GM18519 (cell line): ENCODE measurements at regions not wholly inside any gene's neighbourhood (a gene's known extent, or its start where the extent isn't known, plus 50 kb on each side); places are given as distances from the start of the nearest gene placed in this dataset.

Source experiments
- ATAC-seq: cut with Tn5 transposase; IDR thresholded peaks from one replicate; pipeline ENCODE4 v1.9.1; 2021; ENCODE audit warnings: mild to moderate bottlenecking, moderate library complexity; ENCODE audit not compliant: unreplicated experiment, low FRiP score

- no peak for ATAC-seq
Measured at GRCh38 chr2:196307775-196308305, 136.5 kb upstream of the STK17B start.

DNA sequence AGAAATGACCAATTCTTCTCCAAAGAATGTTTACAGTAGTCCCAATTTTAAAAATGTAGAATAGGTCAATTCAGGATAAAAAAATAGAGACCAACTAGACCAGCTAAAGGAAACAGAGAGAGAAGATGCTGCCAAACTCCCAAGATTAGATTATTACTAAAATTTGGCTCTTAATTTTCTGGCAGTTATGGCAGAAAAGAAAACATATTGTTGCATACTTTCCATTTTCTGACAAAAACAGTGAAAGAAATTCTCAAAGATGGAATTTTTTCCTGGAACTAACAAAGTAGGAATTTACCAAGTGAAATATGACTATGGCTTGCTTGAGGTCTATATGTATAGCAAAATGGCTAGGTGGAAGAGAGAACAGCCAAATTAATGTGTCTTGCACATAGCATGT lies 138.3 kb upstream of the STK17B start:
- no peak for ATAC-seq

GRCh38 chr2:196314157-196314556 lies 142.8 kb upstream of the STK17B start:
- ATAC-seq = no peak

DNA sequence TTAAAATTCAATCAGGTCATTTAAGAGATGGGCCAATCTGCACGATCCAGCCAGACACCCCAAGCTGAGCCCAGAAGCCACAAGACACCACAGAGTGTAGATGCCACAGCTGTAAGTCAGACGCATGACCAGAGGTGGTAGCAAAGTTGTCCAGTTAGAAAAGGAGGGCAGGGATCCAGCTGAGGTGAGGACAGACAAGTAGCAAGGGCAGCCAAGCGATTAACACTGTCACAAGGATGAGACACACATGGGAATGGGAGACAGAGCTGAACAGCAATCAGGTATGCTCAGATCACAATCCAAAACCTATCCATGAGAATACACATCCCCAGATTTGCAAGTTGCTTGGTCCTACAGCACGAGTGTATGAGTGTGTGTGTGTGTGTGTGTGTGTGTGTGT lies 143.4 kb upstream of the STK17B start:
- no peak for ATAC-seq

- no peak for ATAC-seq
Measured at GRCh38 chr2:196315388-196316049, 144.1 kb upstream of the STK17B start.

GRCh38 chr2:196316050-196316430 lies 144.7 kb upstream of the STK17B start:
- ATAC-seq = no peak

GRCh38 chr2:196318517-196319377 lies 147.4 kb upstream of the STK17B start:
- no peak for ATAC-seq

DNA sequence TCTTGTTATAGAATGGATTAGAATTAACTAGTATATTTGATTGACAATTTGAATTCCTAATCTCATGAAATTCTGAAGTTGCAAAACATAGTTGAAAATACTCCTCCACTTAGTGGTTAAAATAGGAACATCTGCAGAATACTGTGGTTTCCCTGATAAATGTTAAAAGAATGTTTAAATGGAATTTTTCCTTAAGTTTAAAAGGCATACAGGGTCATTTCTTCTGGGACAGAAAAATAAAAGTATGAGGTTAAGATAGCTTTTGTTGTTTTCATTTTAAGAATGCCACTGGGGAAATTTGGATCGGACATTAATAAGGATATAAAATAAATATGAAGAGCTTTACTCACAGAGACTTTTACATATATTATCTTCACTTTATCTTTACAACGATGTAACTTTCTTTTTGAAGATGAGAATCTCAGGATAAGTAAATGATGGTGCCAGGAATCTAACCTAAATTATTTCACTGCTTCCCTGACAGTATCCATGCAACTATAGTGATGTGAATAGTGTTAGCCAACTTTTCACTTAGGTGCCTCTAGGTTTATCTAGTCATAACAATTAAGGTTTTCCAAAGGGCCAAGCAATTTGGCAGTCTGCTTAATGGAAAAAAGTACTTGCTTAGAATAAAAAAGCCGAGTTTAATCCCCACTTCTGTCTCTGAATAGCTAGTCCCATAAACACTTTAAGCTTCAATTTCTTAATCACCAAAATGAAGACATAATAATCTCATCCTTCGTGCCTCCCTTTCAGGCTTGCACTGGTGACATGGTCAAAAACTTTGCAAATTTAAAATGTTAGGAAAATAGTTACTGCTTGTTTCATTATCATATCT lies 151.8 kb upstream of the STK17B start:
- no peak for ATAC-seq

GRCh38 chr2:196324211-196324610 lies 152.8 kb upstream of the STK17B start:
- ATAC-seq = no peak

- no peak for ATAC-seq
Measured at GRCh38 chr2:196328088-196328680, 156.8 kb upstream of the STK17B start.

- no peak for ATAC-seq
Measured at GRCh38 chr2:196329959-196330358, 158.6 kb upstream of the STK17B start.

- ATAC-seq = no peak
Measured at GRCh38 chr2:196330645-196331044, 159.3 kb upstream of the STK17B start.

DNA sequence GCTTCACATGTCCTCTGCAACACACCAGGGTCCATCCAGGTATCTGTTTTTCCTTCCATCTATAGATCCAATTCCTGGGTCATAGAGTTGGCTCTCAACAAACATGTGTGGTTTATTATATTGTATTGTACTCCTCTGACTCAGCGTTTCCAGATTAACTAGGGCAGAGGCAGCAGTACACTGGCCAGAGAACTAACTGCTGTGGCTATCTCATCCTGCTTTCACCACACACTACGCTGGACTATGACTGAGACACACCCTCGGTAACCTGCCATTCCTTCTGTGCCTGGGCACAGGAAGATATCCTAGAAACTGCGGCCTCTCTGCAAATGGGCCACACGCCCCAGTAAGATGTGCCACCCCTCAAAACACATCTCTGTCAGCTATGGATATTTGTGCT lies 159.8 kb upstream of the STK17B start:
- no peak for ATAC-seq

DNA sequence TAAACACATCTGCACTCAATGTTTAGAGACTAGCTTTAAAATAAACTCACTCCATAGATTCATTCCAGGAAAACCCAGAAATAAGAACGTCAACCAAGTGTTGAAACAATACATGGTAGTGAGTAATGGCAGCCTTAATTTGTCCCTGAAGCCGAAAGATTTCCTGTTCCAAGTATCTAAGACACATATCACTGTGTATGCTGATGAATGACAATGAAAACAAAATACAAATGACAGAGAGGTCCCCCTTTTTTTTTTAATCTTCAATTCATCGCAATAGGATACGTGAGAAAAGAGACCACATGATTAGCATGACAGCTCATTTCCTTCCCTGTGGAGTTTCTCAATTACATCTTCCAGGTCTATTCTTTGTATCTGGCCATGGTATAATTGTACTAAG lies 160.5 kb upstream of the STK17B start:
- ATAC-seq = no peak

- no peak for ATAC-seq
Measured at GRCh38 chr2:196333397-196333796, 162.0 kb upstream of the STK17B start.

- no peak for ATAC-seq
Measured at GRCh38 chr2:196334710-196335109, 163.3 kb upstream of the STK17B start.

DNA sequence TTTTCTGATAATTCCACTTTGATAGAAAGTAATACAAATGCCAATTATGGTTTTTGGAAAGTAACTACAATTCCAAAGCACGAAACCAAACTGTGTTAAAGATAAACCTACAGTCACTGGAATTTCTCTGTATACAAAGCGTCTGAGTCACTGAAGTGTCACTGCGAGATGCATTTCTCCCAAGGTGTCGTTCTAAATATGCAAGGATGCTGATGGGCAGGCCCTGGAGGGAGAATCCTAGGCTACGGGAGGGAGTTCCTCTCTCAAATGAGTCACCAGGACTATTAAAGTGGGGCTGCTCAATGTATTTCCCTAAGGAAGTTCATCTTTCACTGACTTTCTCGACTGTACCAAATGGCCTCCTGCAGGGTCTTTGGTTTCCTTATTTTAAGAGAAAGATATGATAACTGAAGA lies 163.8 kb upstream of the STK17B start:
- ATAC-seq = no peak

GRCh38 chr2:196336207-196336606 lies 164.8 kb upstream of the STK17B start:
- ATAC-seq = no peak

GRCh38 chr2:196336715-196337114 lies 165.3 kb upstream of the STK17B start:
- ATAC-seq = no peak

DNA sequence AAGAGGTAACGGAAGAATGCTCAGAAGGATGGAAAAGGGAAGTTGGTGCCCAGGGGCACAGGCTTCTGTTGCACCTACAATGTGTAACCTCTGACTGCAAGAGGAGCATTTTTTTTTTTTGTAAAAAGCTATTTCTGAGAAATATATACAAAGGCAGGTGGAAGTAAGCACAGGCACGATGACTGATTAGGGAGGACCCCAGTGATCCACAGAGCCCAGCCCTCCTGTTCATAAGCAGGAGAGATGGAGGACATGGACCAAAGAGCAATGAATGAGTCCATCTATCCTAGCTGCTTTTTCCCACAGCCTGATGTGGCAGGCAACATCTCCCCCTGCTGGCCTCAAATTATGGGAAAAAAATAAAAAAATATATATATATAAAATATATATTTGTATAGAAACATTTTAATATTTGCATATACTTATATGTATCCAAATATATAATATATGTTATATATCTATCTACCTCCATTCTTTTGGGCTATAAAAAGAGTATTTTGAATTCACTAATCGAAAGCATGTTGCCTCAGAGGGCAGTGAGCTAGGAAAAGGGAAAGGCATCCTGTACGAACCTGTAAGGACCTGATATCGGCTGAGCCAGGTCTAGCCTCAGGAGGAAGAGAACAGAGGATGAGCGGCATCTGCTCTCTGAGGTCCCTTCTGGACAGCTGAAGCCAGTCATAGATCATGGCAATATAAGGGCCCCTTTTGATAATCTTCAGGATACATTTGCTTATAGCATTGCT lies 166.0 kb upstream of the STK17B start:
- no peak for ATAC-seq
